Urinary bladder (tissue), 3 donors: ENCODE measurements at regions not wholly inside any gene's neighbourhood (a gene's known extent, or its start where the extent isn't known, plus 50 kb on each side); places are given as distances from the start of the nearest gene placed in this dataset.
"Not testable (repeated sequence)": the region's sequence is repeated elsewhere in the genome, so short reads cannot be mapped to it uniquely, and the experiment has no call there.

Experiments used
- DNase-seq: peaks from one replicate; pipeline ENCODE4 v3.0.0-alpha.2; 2015; ENCODE audit errors: extremely low spot score
- H3K27ac ChIP-seq: one replicate; pipeline ENCODE4 v1.5.1; 2013; ENCODE audit warnings: low read depth, mild to moderate bottlenecking, moderate library complexity
- H3K36me3 ChIP-seq: one replicate; pipeline ENCODE4 v1.6.1; 2013; ENCODE audit warnings: mild to moderate bottlenecking, moderate library complexity; ENCODE audit not compliant: insufficient read depth
- H3K4me1 ChIP-seq: one replicate; pipeline ENCODE4 v1.6.1; 2013; ENCODE audit warnings: mild to moderate bottlenecking, moderate library complexity; ENCODE audit not compliant: insufficient read depth
- H3K4me3 ChIP-seq: one replicate; pipeline ENCODE4 v1.5.1; 2013; ENCODE audit warnings: low read depth, low read length
- WGBS: extraction: QIAGEN DNeasy Blood & Tissue Kit; methylation state at CpG from one replicate; pipeline ENCODE4 v1.1.7; 2013; 5-methylcytosine and 5-hydroxymethylcytosine counted together
- donor health status: healthy with polysubstance abuse.
- donor health status: healthy.

DNA sequence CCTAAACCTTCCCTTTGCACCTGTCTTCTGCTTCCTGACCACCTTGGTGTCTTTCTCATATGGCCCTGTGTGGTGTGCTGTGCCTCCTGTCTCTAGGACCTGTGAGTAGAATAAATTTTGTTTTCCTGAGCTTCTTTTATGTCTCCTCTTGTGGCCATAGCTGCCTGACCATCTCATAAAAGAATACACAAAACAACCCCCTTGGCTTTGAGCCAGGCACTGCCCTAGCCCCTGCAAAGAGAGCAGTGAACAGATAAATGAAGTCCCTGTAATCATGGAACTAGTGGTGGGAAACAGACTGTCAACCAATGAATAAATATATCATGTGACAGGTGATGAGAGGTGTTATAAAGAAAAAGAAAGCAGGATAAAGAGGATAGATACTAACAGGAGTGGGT, 485.1 kb downstream of the CSNK1G3 start:
- Histone ChIP-seq H3K27ac (no peak overlapping the region), H3K36me3 (no peaks in the 10 kb centered on the region), H3K4me3 (no peak overlapping the region), H3K4me1 (no peaks in the 10 kb centered on the region)
- DNase-seq = no peak

DNA sequence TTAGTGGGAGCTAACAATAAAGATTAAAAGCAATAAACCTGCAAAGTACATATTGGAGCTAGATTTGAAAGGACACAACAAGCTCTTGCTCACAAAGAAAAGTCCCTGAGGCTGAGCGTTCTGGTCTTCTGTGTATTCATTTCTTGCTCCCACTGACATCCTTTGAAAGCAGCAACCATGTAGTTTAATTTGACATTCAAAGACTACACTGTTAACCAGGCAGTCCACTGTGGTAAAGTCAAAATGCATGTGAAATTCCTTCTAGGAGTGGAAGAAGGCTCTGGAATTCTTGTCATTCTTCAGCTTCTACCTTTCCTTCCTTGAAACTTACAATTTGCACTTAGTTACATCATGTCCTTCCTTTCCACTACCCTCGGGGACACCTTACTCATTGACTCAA, 480.7 kb downstream of the CSNK1G3 start:
- Histone ChIP-seq H3K4me1 (no peaks in the 10 kb centered on the region), H3K36me3 (no peaks in the 10 kb centered on the region), H3K4me3 (no peak overlapping the region), H3K27ac (no peak overlapping the region)
- WGBS = 79% methylated on average over 2 of the region's 2 CpGs
- no peak for DNase-seq

DNA sequence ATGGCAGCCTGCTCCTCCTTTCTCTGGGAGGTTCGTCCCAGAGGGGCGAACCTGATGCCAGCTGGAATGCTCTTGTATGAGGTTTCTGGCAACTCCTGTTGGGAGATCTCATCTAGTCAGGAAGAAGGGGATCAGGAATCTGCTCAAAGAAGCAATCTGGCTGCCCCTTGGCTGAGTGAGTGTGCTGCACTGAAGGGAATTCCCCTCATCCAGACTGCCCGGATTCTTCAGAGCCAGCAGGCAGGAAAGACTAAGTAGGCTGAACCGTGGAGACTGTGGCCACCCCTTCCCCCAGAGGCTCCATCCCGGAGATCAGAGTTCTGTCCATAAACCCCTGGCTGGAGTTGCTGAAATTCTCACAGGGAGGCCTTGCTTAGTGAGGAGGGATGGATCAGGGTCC, 476.0 kb downstream of the CSNK1G3 start:
- H3K27ac ChIP-seq = no peak overlapping the region
- H3K4me3 ChIP-seq = no peak overlapping the region
- WGBS = 75% methylated on average over 5 of the region's 5 CpGs
- no peaks in the 10 kb centered on the region for H3K4me1 ChIP-seq
- no peak for DNase-seq
- H3K36me3 ChIP-seq = no peaks in the 10 kb centered on the region

DNA sequence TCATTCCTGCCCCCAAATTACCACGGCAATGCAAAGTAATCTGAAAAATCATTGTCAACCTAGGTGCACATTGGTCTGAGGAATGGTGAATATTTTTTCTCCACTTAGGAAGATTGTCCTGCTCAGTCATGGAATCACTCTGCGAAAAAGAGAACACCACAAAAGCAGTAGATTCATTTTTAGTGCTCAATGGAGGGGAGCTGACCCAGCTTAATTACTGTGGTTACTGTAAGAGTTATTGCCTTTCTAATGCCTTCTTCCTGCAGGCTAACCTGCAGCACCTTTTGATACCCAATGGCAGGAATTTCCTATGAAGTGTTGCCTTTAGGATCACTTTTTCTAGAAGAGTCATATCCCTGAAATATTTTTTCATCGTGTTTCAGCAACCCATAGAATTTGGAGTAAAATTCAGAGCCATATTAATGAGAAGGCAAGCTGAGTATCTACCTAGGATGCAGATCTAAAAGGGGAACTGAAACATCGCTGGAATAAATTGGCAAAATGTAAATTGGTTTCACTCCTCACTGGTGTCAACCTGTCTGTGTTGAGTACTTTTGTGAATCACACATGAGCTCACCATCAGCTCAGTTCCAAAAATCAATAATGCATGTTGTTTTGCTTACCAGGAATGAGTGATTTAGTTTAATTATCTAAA, 464.5 kb downstream of the CSNK1G3 start:
- no peaks in the 10 kb centered on the region for H3K4me1 ChIP-seq
- DNase-seq = no peak
- H3K4me3 ChIP-seq = no peak overlapping the region
- H3K27ac ChIP-seq = no peak overlapping the region
- no peaks in the 10 kb centered on the region for H3K36me3 ChIP-seq
- 84% methylated on average over 4 of the region's 4 CpGs for WGBS

DNA sequence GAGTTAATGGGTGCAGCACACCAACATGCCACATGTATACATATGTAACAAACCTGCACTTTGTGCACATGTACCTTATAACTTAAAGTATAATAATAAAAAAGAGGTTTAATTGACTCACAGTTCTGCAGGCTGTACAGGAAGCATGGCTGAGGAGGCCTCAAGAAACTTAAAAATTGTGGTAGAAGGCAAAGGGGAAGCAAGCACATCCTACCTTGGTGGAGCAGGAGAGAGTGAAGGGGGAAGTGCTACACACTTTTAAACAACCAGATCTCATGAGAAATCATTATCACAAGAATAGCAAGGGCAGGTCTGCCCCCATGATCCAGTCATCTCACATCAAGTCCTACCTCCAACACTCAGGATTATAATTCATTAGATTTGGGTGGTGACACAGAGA, 463.5 kb downstream of the CSNK1G3 start:
- DNase-seq, H3K36me3 ChIP-seq, H3K4me1 ChIP-seq, H3K27ac ChIP-seq, H3K4me3 ChIP-seq: not testable (repeated sequence)

DNA sequence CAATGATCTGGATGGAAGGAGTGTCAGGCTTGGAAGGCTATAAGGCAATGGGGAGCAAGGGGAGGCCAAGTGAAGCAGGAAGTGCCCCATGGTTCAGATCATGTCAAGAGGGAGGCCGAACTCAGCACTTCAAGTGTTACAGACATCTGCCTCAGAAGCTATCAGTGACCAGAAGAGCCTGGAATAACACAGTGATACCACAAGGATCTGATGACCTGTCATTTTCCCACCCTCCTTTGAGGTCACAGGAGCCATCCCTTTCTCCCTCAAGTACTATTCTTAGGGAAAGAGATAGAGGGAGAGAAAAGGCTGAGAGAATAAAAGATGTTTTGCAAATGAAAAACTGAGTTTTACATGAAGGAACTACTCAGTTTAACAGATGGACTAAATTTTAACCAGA, 454.8 kb downstream of the CSNK1G3 start:
- no peak overlapping the region for H3K27ac ChIP-seq
- DNase-seq = no peak
- no peak overlapping the region for H3K4me3 ChIP-seq
- H3K4me1 ChIP-seq = no peaks in the 10 kb centered on the region
- H3K36me3 ChIP-seq = no peaks in the 10 kb centered on the region
- WGBS = 93% methylated on average over 1 of the region's 1 CpG

DNA sequence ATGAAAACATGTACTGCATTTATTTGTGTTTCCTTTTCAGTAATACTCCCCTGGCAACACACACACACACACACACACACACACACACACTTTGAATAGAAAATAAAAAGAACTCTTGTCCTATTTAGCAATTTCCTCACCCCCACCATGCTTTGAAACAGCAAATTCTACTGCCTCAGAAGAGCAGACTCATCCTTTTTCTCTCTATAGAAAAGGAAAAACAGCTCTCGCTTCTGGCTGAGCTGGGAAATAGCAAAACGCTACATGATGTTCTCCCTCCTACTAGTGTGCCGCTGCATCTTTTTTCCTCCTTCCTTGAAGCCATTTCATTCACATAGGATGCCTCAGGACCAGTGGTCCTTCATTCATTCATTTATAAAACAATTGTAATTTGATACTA, 453.6 kb downstream of the CSNK1G3 start:
- H3K4me3 ChIP-seq = no peak overlapping the region
- DNase-seq = no peak
- H3K4me1 ChIP-seq = no peaks in the 10 kb centered on the region
- H3K27ac ChIP-seq = no peak overlapping the region
- WGBS = 87% methylated on average over 3 of the region's 3 CpGs
- H3K36me3 ChIP-seq = no peaks in the 10 kb centered on the region

DNA sequence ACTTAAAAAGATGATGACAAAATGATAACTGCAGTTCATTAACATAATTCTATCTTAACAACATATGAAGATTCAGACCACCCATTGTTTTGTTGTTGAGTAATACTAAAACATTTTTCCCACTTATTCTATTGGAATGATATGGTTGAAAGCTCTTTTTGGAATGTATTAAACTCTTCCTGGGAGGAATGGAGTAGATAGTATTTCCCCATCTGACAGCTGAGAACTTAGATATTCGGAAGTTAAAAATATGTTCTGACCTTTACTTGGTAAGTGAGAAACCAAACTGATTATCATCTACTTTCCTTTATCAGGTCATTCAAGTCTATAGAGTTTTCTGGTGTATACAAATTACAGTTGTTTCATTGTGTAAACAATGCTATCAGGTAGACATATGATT, 452.9 kb downstream of the CSNK1G3 start:
- H3K4me1 ChIP-seq = no peaks in the 10 kb centered on the region
- 78% methylated on average over 1 of the region's 1 CpG for WGBS
- no peak overlapping the region for H3K27ac ChIP-seq
- no peak for DNase-seq
- H3K36me3 ChIP-seq = no peaks in the 10 kb centered on the region
- H3K4me3 ChIP-seq = no peak overlapping the region

DNA sequence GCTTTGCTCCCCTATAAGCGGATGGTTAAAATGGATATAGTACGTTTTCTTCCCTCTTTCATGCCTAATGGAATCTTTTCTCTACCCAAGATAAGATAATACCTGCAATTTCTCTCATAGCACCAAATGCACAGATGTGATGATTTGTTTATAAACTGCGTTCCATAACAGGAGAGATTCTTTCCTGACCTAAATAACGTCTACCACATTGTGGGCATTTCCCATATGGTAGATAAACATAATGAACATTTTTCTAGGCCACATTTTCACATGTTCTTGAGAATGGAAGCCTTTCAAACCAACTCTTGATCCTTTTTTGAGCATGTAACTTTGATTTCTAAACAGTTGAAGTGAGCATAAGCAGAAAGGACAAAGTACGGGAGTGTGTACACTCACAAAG, 448.5 kb downstream of the CSNK1G3 start:
- DNase-seq = no peak
- Histone ChIP-seq H3K27ac (no peak overlapping the region), H3K36me3 (no peaks in the 10 kb centered on the region), H3K4me1 (no peaks in the 10 kb centered on the region), H3K4me3 (no peak overlapping the region)
- 80% methylated on average over 5 of the region's 5 CpGs for WGBS

DNA sequence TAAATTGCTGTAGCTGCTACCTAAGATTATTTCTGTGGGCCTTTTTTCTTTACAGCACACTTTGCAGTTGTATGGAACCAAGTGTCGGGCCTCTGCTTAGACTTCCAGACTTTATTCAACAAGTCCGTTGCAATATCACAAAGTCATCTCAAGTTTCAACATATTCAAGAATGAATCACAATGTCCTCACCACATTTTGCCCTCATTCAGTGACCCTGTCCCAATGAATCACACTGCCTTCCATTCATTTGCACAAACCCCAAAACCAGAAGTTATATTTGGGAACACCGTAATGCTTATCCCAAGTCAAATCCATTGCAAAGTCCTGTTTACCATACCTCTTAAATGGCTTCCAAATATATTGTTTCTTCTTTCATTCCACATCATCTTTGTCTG, 439.6 kb downstream of the CSNK1G3 start:
- Histone ChIP-seq H3K4me3 (no peak overlapping the region), H3K36me3 (no peaks in the 10 kb centered on the region), H3K27ac (no peak overlapping the region), H3K4me1 (no peaks in the 10 kb centered on the region)
- 85% methylated on average over 3 of the region's 3 CpGs for WGBS
- DNase-seq = no peak

DNA sequence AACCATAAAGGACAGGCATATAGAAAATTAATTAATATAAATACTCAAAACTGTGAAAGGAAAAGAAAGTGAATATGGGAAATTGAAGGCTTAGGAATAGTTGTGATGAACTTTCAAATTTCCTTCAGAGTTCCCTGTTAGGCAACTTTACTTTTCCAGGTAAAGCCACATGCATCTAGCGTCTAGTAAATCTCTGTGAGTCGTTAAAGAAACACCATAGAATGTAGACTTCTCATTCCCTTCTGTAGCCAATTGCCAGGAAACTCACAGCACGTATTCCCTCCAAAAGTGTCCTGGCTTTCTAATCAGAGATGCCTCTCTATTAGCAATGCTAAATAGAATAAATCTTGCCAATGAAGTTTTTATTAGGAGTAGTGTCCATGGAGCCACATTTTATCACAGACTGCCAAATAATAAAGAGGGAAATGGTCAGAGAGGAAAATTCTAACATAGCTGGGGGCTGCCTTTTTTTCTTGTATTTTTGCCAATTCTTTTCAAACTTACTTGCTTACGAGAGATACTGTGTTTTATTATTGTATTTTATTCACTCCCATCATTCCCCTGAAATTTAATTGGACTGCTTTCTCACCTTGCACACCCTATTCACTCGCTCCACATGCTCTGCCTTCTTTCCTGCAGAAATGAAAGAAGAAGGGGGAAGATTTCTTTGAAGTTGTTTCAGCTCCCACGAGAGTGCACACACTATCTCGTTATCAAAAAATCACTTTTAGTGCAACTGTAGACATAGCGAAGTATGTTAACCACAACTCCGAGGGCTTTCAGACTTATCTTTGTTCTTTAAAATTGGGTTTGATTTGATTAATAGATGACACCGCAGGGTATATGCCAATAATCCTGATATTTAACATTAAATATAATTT, 439.0 kb downstream of the CSNK1G3 start:
- 76% methylated on average over 10 of the region's 10 CpGs for WGBS
- no peak for DNase-seq

DNA sequence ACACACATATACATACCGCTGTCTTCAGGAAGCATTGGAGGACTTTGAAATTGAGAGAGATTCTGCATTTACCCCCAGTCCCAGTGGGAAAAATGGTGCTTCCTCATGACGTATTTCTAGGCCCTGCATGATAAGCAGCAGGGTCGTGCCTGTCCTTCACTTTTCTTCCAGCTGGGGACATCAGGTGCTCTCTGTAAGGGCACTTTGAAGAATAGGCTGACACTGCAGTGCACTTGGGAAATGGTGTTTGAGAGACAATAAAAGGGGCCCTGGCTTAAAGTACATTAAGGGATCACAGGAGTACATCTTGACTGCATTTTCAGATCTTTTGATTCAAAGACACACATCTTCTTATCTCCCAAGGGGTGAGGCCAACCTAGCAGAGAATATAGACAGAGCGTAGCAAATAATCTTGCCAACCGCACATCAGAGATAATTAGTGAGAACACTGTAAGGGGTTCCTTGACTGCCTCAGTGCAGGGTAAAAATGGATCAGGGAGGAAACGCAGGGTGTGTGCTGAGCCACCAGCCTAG, 437.9 kb downstream of the CSNK1G3 start:
- Histone ChIP-seq H3K36me3 (no peaks in the 10 kb centered on the region), H3K27ac (no peak overlapping the region), H3K4me3 (no peak overlapping the region), H3K4me1 (no peaks in the 10 kb centered on the region)
- WGBS = 88% methylated on average over 6 of the region's 6 CpGs
- no peak for DNase-seq

More for the DNA sequence above, 439.0 kb downstream of the CSNK1G3 start:
- H3K4me1 ChIP-seq = no peaks in the 10 kb centered on the region
- no peak overlapping the region for H3K27ac ChIP-seq
- no peak overlapping the region for H3K4me3 ChIP-seq
- H3K36me3 ChIP-seq = no peaks in the 10 kb centered on the region

DNA sequence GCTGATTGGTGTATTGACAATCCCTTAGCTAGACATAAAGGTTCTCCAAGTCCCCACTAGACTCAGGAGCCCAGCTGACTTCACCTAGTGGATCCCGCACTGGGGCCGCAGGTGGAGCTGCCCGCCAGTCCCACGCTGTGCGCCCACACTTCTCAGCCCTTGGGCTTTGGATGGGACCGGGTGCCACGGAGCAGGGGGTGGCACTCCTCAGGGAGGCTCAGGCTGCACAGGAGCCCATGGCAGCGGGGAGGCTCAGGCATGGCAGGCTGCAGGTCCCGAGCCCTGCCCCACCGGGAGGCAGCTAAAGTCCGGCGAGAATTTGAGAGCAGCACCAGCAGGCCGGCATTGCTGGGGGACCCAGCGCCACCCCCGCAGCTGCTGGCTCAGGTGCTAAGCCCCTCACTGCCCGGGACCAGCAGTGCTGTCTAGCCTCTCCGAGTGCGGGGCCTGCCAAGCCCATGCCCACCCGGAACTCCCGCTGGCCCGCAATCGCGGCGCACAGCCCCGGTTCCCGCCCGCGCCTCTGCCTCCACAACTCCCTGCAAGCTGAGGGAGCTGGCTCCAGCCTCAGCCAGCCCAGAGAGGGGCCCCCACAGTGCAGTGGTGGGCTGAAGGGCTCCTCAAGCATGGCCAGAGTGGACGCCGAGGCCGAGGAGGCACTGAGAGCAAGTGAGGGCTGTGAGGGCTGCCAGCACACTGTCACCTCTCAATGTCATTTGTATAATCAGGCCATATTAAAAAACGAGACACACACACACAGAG, 437.2 kb downstream of the CSNK1G3 start:
- H3K36me3 ChIP-seq = no peaks in the 10 kb centered on the region
- H3K4me3 ChIP-seq = no peak overlapping the region
- DNase-seq = no peak
- no peaks in the 10 kb centered on the region for H3K4me1 ChIP-seq
- no peak overlapping the region for H3K27ac ChIP-seq
- WGBS = 98% methylated on average over 32 of the region's 32 CpGs

DNA sequence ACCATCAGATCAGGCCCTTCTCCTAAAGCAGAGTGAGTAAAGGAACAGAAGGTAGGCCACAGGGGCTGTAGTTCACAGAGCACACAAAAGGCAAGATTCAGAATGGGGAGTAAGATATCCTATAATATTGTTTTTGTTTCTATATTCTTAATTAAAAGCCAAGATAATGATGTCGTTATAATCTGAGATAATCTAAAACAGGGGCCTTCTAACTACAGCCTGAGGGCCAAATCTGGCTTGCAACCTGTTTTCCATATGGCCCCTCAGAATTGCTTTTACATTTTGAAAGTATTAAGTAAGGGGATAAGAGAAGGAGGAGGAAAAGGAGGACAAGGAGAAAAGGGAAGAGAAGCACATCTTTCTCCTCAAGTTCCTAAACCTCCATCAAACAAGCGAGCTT, 435.8 kb downstream of the CSNK1G3 start:
- no peak overlapping the region for H3K27ac ChIP-seq
- DNase-seq = no peak
- 97% methylated on average over 2 of the region's 2 CpGs for WGBS

More for the DNA sequence above, 435.8 kb downstream of the CSNK1G3 start:
- Histone ChIP-seq H3K4me1 (no peaks in the 10 kb centered on the region), H3K36me3 (no peaks in the 10 kb centered on the region), H3K4me3 (no peak overlapping the region)
